Neural cell (in vitro differentiated cells): ENCODE measurements at regions not wholly inside any gene's neighbourhood (a gene's known extent, or its start where the extent isn't known, plus 50 kb on each side); places are given as distances from the start of the nearest gene placed in this dataset.
"Not testable (repeated sequence)": the region's sequence is repeated elsewhere in the genome, so short reads cannot be mapped to it uniquely, and the experiment has no call there.

Experiments
- H2AFZ ChIP-seq: fragments of 200-600, 300-800 bp; sonication (generic), shearing (Covaris generic); 2 replicates; pipeline ENCODE4 v1.6.0; 2014; ENCODE audit warnings: low read depth, mild to moderate bottlenecking, antibody characterized with exemption, low read length, moderate library complexity
- H3F3A ChIP-seq: fragments of 200-600 bp; shearing (Covaris generic); 2 replicates; pipeline ENCODE4 v1.6.1; 2016; ENCODE audit warnings: mild to moderate bottlenecking, moderate library complexity, mixed read lengths, antibody characterized with exemption, low read length; ENCODE audit not compliant: insufficient read depth, poor library complexity, severe bottlenecking
- H3K27ac ChIP-seq: fragments of 200-600, 300-800 bp; sonication (generic), shearing (Covaris generic); 2 replicates; pipeline ENCODE4 v1.5.1; 2014; ENCODE audit warnings: mild to moderate bottlenecking, low read length, moderate library complexity
- H3K27me3 ChIP-seq: fragments of 300-800, 200-600 bp; sonication (generic), shearing (Covaris generic); 2 replicates; pipeline ENCODE4 v1.6.0; 2014; ENCODE audit warnings: mild to moderate bottlenecking, low read depth, low read length, moderate library complexity; ENCODE audit not compliant: insufficient read depth
- H3K36me3 ChIP-seq: fragments of 300-800, 200-600 bp; sonication (generic), shearing (Covaris generic); 2 replicates; pipeline ENCODE4 v1.5.1; 2014; ENCODE audit warnings: mild to moderate bottlenecking, antibody characterized with exemption, low read length, moderate library complexity; ENCODE audit not compliant: insufficient read depth
- H3K4me2 ChIP-seq: fragments of 300-800, 200-600 bp; sonication (generic), shearing (Covaris generic); 2 replicates; pipeline ENCODE4 v1.6.0; 2014; ENCODE audit warnings: mild to moderate bottlenecking, low read length
- H3K4me3 ChIP-seq: fragments of 300-800, 200-600 bp; sonication (generic), shearing (Covaris generic); 2 replicates; pipeline ENCODE4 v1.5.1; 2014; ENCODE audit warnings: mild to moderate bottlenecking, low read length, moderate library complexity
- H3K79me2 ChIP-seq: fragments of 200-600 bp; shearing (Covaris generic); replicated peaks from 2 replicates; pipeline ENCODE4 v1.6.0; 2014; ENCODE audit warnings: mild to moderate bottlenecking, low read length, moderate library complexity; ENCODE audit not compliant: insufficient read depth
- H3K9ac ChIP-seq: fragments of 300-800, 200-600 bp; sonication (generic), shearing (Covaris generic); 2 replicates; pipeline ENCODE4 v1.6.1; 2016; ENCODE audit warnings: mild to moderate bottlenecking, low read length, mixed read lengths
- H3K9me2 ChIP-seq: fragments of 200-600 bp; shearing (Covaris generic); 2 replicates; pipeline ENCODE4 v1.6.1; 2016; ENCODE audit warnings: mild to moderate bottlenecking, low read length, mixed read lengths; ENCODE audit not compliant: insufficient read depth
- H3K9me3 ChIP-seq: fragments of 200-600, 300-800 bp; sonication (generic), shearing (Covaris generic); 2 replicates; pipeline ENCODE4 v1.6.1; 2016; ENCODE audit warnings: mild to moderate bottlenecking, mixed run types, low read length, moderate library complexity, mixed read lengths
- H4K20me1 ChIP-seq: fragments of 200-600 bp; shearing (Covaris generic); 2 replicates; pipeline ENCODE4 v1.6.1; 2016; ENCODE audit warnings: mild to moderate bottlenecking, mixed run types; ENCODE audit not compliant: insufficient read depth
- CTCF ChIP-seq: fragments of 450-650 bp; IDR thresholded peaks from 2 replicates; pipeline ENCODE4 v1.5.1; 2014; ENCODE audit warnings: antibody characterized with exemption, mild to moderate bottlenecking, moderate library complexity; ENCODE audit not compliant: poor library complexity, severe bottlenecking
- EP300 ChIP-seq: fragments of 450-650 bp; conservative IDR thresholded peaks from 2 replicates; pipeline ENCODE4 v1.6.1; 2014; ENCODE audit warnings: antibody characterized with exemption, mild to moderate bottlenecking, moderate library complexity; ENCODE audit not compliant: poor library complexity, severe bottlenecking
- EZH2 ChIP-seq: fragments of 200-600, 300-800 bp; shearing (Covaris generic), sonication (generic); IDR thresholded peaks from 2 replicates; pipeline ENCODE4 v1.6.1; 2014; ENCODE audit warnings: antibody characterized with exemption, low read length, borderline replicate concordance, mild to moderate bottlenecking; ENCODE audit not compliant: insufficient read depth, poor library complexity, severe bottlenecking
- MXI1 ChIP-seq: fragments of 450-650 bp; conservative IDR thresholded peaks from 2 replicates; pipeline ENCODE4 v1.6.1; 2014; ENCODE audit warnings: antibody characterized with exemption, mild to moderate bottlenecking; ENCODE audit not compliant: poor library complexity, severe bottlenecking
- POLR2AphosphoS5 ChIP-seq: IDR thresholded peaks from 2 replicates; pipeline ENCODE4 v1.6.1; 2012
- RAD21 ChIP-seq: fragments of 450-650 bp; conservative IDR thresholded peaks from 2 replicates; pipeline ENCODE4 v1.6.1; 2014; ENCODE audit warnings: antibody characterized with exemption, mild to moderate bottlenecking, moderate library complexity
- REST ChIP-seq: IDR thresholded peaks from 2 replicates; pipeline ENCODE4 v1.6.1; 2012; ENCODE audit warnings: borderline replicate concordance
- SMC3 ChIP-seq: fragments of 450-650 bp; conservative IDR thresholded peaks from 2 replicates; pipeline ENCODE4 v1.6.1; 2014; ENCODE audit warnings: antibody characterized with exemption, mild to moderate bottlenecking, moderate library complexity; ENCODE audit not compliant: poor library complexity
- TAF1 ChIP-seq: IDR thresholded peaks from 2 replicates; pipeline ENCODE4 v1.6.1; 2012; ENCODE audit warnings: low read depth

GRCh38 chr10:10725196-10725595 lies 292.5 kb upstream of the CELF2 start:
- Histone ChIP-seq H3K79me2 (no peaks in the 10 kb centered on the region), H3F3A (no peaks in the 10 kb centered on the region), H2AFZ (no peak overlapping the region), H3K4me2 (no peak overlapping the region), H3K9me2 (no peaks in the 10 kb centered on the region), H3K27me3 (no peaks in the 10 kb centered on the region), H3K9me3 (no peaks in the 10 kb centered on the region), H3K9ac (no peak overlapping the region), H3K4me3 (no peak overlapping the region), H4K20me1 (no peaks in the 10 kb centered on the region), H3K27ac (no peak overlapping the region), H3K36me3 (no peaks in the 10 kb centered on the region)
- TF ChIP-seq POLR2AphosphoS5: no peak
- TF ChIP-seq TAF1: no peak
- TF ChIP-seq EZH2: no peak
- TF ChIP-seq CTCF: no peak
- no peak for TF ChIP-seq MXI1
- TF ChIP-seq SMC3: no peak
- TF ChIP-seq EP300: no peak
- TF ChIP-seq RAD21: no peak
- no peak for TF ChIP-seq REST

- no peaks in the 10 kb centered on the region for H4K20me1 ChIP-seq
- H3K27me3 ChIP-seq: no peaks in the 10 kb centered on the region
- no peak for TF ChIP-seq REST
- TF ChIP-seq RAD21: no peak
- TF ChIP-seq POLR2AphosphoS5: no peak
- TF ChIP-seq MXI1: no peak
- TF ChIP-seq EP300: no peak
- TF ChIP-seq CTCF: no peak
- no peak for TF ChIP-seq TAF1
- TF ChIP-seq EZH2: no peak
- no peak for TF ChIP-seq SMC3
- no peaks in the 10 kb centered on the region for H3F3A ChIP-seq
- no peaks in the 10 kb centered on the region for H3K9me3 ChIP-seq
- H3K27ac ChIP-seq: no peak overlapping the region
- no peaks in the 10 kb centered on the region for H3K79me2 ChIP-seq
- H3K9me2 ChIP-seq: no peaks in the 10 kb centered on the region
- no peaks in the 10 kb centered on the region for H3K36me3 ChIP-seq
- H3K4me3 ChIP-seq: no peak overlapping the region
- H3K9ac ChIP-seq: no peak overlapping the region
- no peak overlapping the region for H3K4me2 ChIP-seq
- H2AFZ ChIP-seq: no peak overlapping the region
Measured at GRCh38 chr10:10726101-10726500, 291.6 kb upstream of the CELF2 start.

- not testable (repeated sequence) for H3K4me2 ChIP-seq, H3K27ac ChIP-seq, H3F3A ChIP-seq, H3K9ac ChIP-seq, H3K36me3 ChIP-seq, H2AFZ ChIP-seq, H3K79me2 ChIP-seq, H3K9me3 ChIP-seq, H3K9me2 ChIP-seq, H4K20me1 ChIP-seq, H3K27me3 ChIP-seq, H3K4me3 ChIP-seq
Measured at GRCh38 chr10:10727411-10727810, 290.3 kb upstream of the CELF2 start.
